Ovary (tissue), 3 donors: ENCODE measurements at regions not wholly inside any gene's neighbourhood (a gene's known extent, or its start where the extent isn't known, plus 50 kb on each side); places are given as distances from the start of the nearest gene placed in this dataset.

Source experiments
- EP300 ChIP-seq: sonication (generic); formaldehyde crosslinking; IDR thresholded peaks from one replicate; pipeline ENCODE4 v1.6.1; 2017; ENCODE audit warnings: antibody characterized with exemption
- POLR2A ChIP-seq: fragments of 450-650 bp; IDR thresholded peaks from one replicate; pipeline ENCODE4 v1.6.1; 2017; ENCODE audit warnings: antibody characterized with exemption, mild to moderate bottlenecking, moderate library complexity
- TF ChIP-seq, protein P1 (sequence below), 3 donors: fragments of 450-650 bp in 2 of 3; fragments of 200-600 bp in 1 of 3; IDR thresholded peaks; one replicate each; pipeline versions ENCODE4 v1.5.1 to v1.8.0; 2016 to 2022; ENCODE audit warnings: antibody characterized with exemption in 3 of 3, mild to moderate bottlenecking in 1 of 3
- donor health status: DM: no; HTN: no; CAD: no.

DNA sequence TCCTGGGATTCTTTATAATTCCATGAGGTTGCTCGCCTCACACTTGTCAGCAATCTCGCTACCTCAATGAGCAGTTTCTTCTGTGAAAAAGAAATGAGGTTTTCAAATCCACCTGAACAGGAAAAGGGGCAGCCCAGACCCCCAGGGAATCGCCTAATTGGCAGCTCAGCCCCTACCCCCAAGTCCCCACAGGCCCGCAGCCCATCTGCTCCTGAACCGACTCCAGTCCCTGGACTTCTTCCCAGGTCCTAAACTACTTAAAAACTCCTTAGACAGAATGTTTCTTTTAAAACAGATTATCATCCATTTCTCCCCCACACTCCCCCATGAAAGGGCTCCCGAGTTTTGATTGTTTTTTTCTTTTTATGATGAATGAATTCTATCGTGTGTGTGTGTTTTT lies 89.8 kb downstream of the PMP22 start:
- TF ChIP-seq, protein P1, sequence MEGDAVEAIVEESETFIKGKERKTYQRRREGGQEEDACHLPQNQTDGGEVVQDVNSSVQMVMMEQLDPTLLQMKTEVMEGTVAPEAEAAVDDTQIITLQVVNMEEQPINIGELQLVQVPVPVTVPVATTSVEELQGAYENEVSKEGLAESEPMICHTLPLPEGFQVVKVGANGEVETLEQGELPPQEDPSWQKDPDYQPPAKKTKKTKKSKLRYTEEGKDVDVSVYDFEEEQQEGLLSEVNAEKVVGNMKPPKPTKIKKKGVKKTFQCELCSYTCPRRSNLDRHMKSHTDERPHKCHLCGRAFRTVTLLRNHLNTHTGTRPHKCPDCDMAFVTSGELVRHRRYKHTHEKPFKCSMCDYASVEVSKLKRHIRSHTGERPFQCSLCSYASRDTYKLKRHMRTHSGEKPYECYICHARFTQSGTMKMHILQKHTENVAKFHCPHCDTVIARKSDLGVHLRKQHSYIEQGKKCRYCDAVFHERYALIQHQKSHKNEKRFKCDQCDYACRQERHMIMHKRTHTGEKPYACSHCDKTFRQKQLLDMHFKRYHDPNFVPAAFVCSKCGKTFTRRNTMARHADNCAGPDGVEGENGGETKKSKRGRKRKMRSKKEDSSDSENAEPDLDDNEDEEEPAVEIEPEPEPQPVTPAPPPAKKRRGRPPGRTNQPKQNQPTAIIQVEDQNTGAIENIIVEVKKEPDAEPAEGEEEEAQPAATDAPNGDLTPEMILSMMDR (IDR thresholded peaks at IDR 0.05), result no peak
- TF ChIP-seq POLR2A (no peak), EP300 (no peak)
